ENCODE measurements at regions not wholly inside any gene's neighbourhood (a gene's known extent, or its start where the extent isn't known, plus 50 kb on each side); places are given as distances from the start of the nearest gene placed in this dataset.

DNA sequence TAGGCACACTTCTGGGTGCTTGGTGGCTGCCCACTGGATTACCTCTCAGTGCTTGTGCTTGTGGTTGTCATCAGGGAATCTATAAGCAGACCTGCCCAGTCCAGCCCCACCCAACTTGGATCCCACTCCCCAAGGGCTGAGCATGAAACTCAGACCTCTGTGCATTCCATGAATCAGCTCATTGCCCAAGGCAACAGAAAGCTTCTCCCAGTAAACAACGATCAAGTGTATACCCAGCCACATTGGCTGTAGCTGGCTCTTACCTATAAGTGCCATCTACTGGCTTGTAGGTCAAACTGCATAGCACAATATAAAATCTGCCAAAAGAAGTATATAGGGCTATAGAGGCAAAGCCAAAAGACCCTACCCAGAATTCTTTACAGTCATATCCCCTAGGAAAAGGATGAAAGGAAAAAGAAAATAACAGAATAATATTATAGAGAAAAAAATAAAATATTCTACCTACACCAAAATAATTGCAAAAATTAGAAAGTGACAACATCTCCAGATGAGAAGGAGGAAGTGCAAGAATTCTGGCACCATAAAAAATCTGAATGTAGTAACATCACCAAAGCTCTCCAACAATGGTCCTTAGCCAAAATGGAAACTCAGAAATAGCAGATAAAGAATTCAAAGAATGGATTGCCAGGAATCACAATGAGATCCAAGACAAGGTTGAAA, 321.0 kb upstream of the TRPC7 start:
- Histone ChIP-seq H3K4me3 (ENCODE audit: low read depth, low read length) (no peak overlapping the region), H3K27me3 (ENCODE audit: control insufficient read depth, insufficient read depth, low read length) (no peaks in the 10 kb centered on the region), H3K36me3 (ENCODE audit: control insufficient read depth, insufficient read depth, low read length) (no peaks in the 10 kb centered on the region)
- TF ChIP-seq, protein P1, sequence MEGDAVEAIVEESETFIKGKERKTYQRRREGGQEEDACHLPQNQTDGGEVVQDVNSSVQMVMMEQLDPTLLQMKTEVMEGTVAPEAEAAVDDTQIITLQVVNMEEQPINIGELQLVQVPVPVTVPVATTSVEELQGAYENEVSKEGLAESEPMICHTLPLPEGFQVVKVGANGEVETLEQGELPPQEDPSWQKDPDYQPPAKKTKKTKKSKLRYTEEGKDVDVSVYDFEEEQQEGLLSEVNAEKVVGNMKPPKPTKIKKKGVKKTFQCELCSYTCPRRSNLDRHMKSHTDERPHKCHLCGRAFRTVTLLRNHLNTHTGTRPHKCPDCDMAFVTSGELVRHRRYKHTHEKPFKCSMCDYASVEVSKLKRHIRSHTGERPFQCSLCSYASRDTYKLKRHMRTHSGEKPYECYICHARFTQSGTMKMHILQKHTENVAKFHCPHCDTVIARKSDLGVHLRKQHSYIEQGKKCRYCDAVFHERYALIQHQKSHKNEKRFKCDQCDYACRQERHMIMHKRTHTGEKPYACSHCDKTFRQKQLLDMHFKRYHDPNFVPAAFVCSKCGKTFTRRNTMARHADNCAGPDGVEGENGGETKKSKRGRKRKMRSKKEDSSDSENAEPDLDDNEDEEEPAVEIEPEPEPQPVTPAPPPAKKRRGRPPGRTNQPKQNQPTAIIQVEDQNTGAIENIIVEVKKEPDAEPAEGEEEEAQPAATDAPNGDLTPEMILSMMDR (IDR thresholded peaks at IDR 0.05; ENCODE audit: insufficient read depth, low read length, poor library complexity, severe bottlenecking): peak; percentile 59
- peak; percentile 5 for DNase-seq (ENCODE audit: low read depth)

DNA sequence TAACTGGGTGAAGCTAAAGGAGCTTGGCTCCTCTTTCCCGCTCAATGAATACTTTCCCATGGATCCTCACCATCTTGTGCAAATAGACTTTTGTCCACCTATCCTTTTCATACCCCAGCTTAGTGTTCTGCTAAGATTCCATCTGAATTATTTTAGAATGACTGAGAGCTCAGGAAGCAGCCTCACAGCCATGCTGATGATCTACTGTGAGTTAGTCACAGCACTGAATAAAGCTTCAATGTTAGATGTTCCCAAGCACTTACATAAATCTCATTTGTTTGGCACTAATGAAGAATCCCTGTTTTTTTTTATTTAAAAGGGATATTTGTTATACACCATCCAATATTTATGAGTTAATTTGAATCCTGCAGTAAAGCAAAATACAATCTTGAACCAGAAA, 317.6 kb upstream of the TRPC7 start:
- DNase-seq (ENCODE audit: low read depth): no peak
- Histone ChIP-seq H3K27me3 (ENCODE audit: control insufficient read depth, insufficient read depth, low read length) (no peaks in the 10 kb centered on the region), H3K36me3 (ENCODE audit: control insufficient read depth, insufficient read depth, low read length) (no peaks in the 10 kb centered on the region), H3K4me3 (ENCODE audit: low read depth, low read length) (no peak overlapping the region)
- TF ChIP-seq, protein P1 (IDR thresholded peaks at IDR 0.05; ENCODE audit: insufficient read depth, low read length, poor library complexity, severe bottlenecking): no peak

DNA sequence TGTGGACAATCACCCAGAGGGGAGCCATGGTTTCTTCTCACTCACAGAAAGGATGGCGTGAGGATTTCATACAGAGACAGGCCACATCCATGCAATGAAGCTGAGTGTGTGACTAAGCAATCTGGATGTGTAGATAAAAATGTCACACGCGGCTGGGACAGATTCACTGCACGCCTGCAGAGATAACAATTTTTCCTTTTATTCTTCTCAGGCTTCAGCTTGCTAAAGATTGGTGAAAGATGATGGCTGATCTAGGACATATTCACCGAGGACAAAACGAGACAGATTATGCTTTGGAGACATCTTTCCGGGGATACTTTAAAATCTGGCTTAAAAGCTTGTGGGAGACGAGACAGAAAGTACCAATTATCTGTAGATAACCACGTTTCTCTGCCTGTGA, 313.9 kb upstream of the TRPC7 start:
- DNase-seq (ENCODE audit: low read depth): no peak
- no peaks in the 10 kb centered on the region for H3K36me3 ChIP-seq (ENCODE audit: control insufficient read depth, insufficient read depth, low read length)
- TF ChIP-seq, protein P1 (IDR thresholded peaks at IDR 0.05; ENCODE audit: insufficient read depth, low read length, poor library complexity, severe bottlenecking): no peak
- no peaks in the 10 kb centered on the region for H3K27me3 ChIP-seq (ENCODE audit: control insufficient read depth, insufficient read depth, low read length)
- no peak overlapping the region for H3K4me3 ChIP-seq (ENCODE audit: low read depth, low read length)

DNA sequence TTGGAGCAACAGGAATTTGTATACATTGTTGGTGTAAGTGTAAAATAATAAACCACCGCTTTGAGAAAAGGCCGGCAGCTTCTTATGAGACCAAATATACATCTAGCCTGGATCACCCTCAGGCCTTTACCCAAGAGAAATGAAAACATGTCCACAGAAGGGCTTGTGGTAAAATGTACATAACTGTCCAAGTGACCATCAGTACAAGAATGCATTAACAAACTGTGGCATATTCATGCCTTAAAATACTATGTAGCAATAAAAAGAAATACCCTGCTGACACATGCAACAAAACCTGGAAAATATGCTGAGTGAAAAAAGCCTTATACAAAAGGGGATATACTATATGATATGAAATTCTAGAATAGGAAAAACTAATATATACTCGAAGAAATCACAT, 311.9 kb upstream of the TRPC7 start:
- TF ChIP-seq, protein P1 (IDR thresholded peaks at IDR 0.05; ENCODE audit: insufficient read depth, low read length, poor library complexity, severe bottlenecking): no peak
- H3K36me3 ChIP-seq (ENCODE audit: control insufficient read depth, insufficient read depth, low read length): no peaks in the 10 kb centered on the region
- no peak for DNase-seq (ENCODE audit: low read depth)
- no peaks in the 10 kb centered on the region for H3K27me3 ChIP-seq (ENCODE audit: control insufficient read depth, insufficient read depth, low read length)
- no peak overlapping the region for H3K4me3 ChIP-seq (ENCODE audit: low read depth, low read length)

DNA sequence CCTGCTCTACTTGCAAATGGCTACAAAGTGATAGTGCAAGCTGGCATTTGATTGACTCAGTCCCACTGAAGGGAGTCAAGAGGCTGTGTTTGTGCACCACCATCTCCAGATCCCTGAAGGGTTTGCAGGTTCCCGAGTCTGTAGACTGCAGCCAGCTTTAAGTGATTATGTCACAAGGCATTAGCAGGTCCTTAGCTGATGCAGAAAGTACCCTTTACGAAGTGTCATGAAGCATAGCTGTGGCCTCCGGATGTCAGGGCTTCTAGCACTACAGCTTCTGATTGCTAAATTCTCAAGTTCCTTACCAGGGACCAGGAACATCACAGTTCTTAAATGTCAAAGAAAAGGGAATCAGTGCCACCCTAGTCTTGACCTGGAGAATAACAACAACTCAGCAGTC, 311.3 kb upstream of the TRPC7 start:
- H3K4me3 ChIP-seq (ENCODE audit: low read depth, low read length): no peak overlapping the region
- TF ChIP-seq, protein P1 (IDR thresholded peaks at IDR 0.05; ENCODE audit: insufficient read depth, low read length, poor library complexity, severe bottlenecking): no peak
- no peaks in the 10 kb centered on the region for H3K27me3 ChIP-seq (ENCODE audit: control insufficient read depth, insufficient read depth, low read length)
- no peaks in the 10 kb centered on the region for H3K36me3 ChIP-seq (ENCODE audit: control insufficient read depth, insufficient read depth, low read length)
- no peak for DNase-seq (ENCODE audit: low read depth)

DNA sequence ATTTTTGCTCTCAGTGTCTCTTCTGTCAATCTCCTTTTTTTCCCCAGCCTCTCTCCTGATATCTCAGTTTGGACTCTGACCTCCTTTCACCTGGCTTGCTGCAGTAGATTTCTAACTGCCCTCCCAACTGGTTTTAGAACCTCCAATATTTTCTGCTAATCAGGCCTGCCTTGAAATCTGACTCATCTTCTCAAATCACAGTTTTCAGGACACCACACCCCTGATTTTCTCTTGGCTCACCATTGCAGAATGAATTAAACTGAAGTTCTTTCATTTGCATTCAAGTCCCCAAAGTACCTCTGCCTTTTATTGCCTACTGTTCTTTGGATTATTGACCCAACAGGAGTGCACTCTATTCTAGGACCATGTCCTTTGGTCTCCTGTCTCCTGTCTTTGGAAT, 310.4 kb upstream of the TRPC7 start:
- H3K4me3 ChIP-seq (ENCODE audit: low read depth, low read length): no peak overlapping the region
- H3K27me3 ChIP-seq (ENCODE audit: control insufficient read depth, insufficient read depth, low read length): no peaks in the 10 kb centered on the region
- TF ChIP-seq, protein P1 (IDR thresholded peaks at IDR 0.05; ENCODE audit: insufficient read depth, low read length, poor library complexity, severe bottlenecking): no peak
- DNase-seq (ENCODE audit: low read depth): no peak
- no peaks in the 10 kb centered on the region for H3K36me3 ChIP-seq (ENCODE audit: control insufficient read depth, insufficient read depth, low read length)
